K562 (cell line): ENCODE measurements at regions not wholly inside any gene's neighbourhood (a gene's known extent, or its start where the extent isn't known, plus 50 kb on each side); places are given as distances from the start of the nearest gene placed in this dataset.

Experiments used
- ATAC-seq: fragments of 200-7000 bp; cut with Tn5 transposase; 3 replicates; pipeline ENCODE4 v1.9.1; 2020; ENCODE audit warnings: moderate library complexity
- BruUV-seq: library from RNA; stranded (reverse); fragments of 400-500 nt; replicated peaks from 2 replicates; lab custom pipeline; 2021; lab: Mats Ljungman, UMichigan
- CTCF ChIA-PET: fragments of 300-600 bp; formaldehyde crosslinking; extraction: SDS; loops from one replicate; lab custom pipeline; 2021; ENCODE audit warnings: low intra/inter-chr PET ratio; lab: Yijun Ruan, JAX
- POLR2A ChIA-PET: fragments of 300-600, 350-650 bp; sonication (Branson Sonifier 250); formaldehyde crosslinking; extraction: SDS; loops from one replicate; lab custom pipeline; 2021; ENCODE audit warnings: antibody characterized with exemption, inconsistent platforms; lab: Yijun Ruan, JAX
- DNase-seq, 4 experiments: peaks; one replicate each; pipeline versions ENCODE4 v3.0.0 to v3.0.0-alpha.2; 2011 to 2018; ENCODE audit warnings: low spot score in 3 of 4, mixed read lengths in 3 of 4; ENCODE audit errors: extremely low read depth in 1 of 4
- FAIRE-seq: peaks from 2 replicates; lab custom pipeline; 2011; peaks lifted over from hg19 to GRCh38; lab: Jason Lieb, UNC
- H2AFZ ChIP-seq: 2 replicates; pipeline ENCODE4 v1.6.0; 2011; ENCODE audit warnings: low read depth, low read length, control low read depth, inconsistent platforms
- H3K27ac ChIP-seq: fragments of 200-600 bp; 3 replicates; pipeline ENCODE4 v1.8.0; 2011; ENCODE audit warnings: low read depth, mild to moderate bottlenecking, control low read depth, inconsistent platforms, low read length, moderate library complexity, mixed read lengths; ENCODE audit errors: extremely low read depth
- H3K27me3 ChIP-seq, 2 experiments: fragments of 300-600 bp in 1 of 2; 2 replicates in 1 of 2; 3 replicates in 1 of 2; pipeline versions ENCODE4 v1.6.0 to v1.8.0; 2011; ENCODE audit warnings: inconsistent platforms in 2 of 2, low read length in 2 of 2, mild to moderate bottlenecking in 1 of 2, mixed read lengths in 1 of 2, moderate library complexity in 1 of 2; ENCODE audit not compliant: control insufficient read depth in 2 of 2, insufficient read depth in 2 of 2
- H3K36me3 ChIP-seq: fragments of 300-600 bp; 3 replicates; pipeline ENCODE4 v1.8.0; 2011; ENCODE audit warnings: mild to moderate bottlenecking, low read length, inconsistent platforms; ENCODE audit not compliant: control insufficient read depth, insufficient read depth
- H3K4me1 ChIP-seq, 2 experiments: fragments of 200-600 bp in 1 of 2; replicated peaks in 1 of 2; 2 replicates in 1 of 2; 3 replicates in 1 of 2; pipeline versions ENCODE4 v1.5.1 to v1.8.0; 2011; ENCODE audit warnings: inconsistent platforms in 2 of 2, low read length in 2 of 2, mild to moderate bottlenecking in 1 of 2, mixed read lengths in 1 of 2, moderate library complexity in 1 of 2; ENCODE audit not compliant: control insufficient read depth in 2 of 2, insufficient read depth in 2 of 2
- H3K4me2 ChIP-seq: 2 replicates; pipeline ENCODE4 v1.6.1; 2011; ENCODE audit warnings: low read length, control low read depth, inconsistent platforms, mixed read lengths; ENCODE audit not compliant: insufficient read depth
- H3K4me3 ChIP-seq: fragments of 200-600 bp; sonication (generic), shearing (Covaris generic); 2 replicates; pipeline ENCODE4 v1.5.1; 2016; ENCODE audit warnings: control low read depth, inconsistent platforms
- H3K79me2 ChIP-seq: fragments of 200-600 bp; 3 replicates; pipeline ENCODE4 v1.8.0; 2011; ENCODE audit warnings: low read length, inconsistent platforms; ENCODE audit not compliant: control insufficient read depth, insufficient read depth
- H3K9ac ChIP-seq, 2 experiments: 2 replicates each; pipeline versions ENCODE4 v1.6.0 to v1.6.1; 2011; ENCODE audit warnings: low read depth in 2 of 2, low read length in 2 of 2, control low read depth in 1 of 2, inconsistent platforms in 1 of 2, mild to moderate bottlenecking in 1 of 2, mixed read lengths in 1 of 2; ENCODE audit not compliant: insufficient read depth in 1 of 2
- H3K9me1 ChIP-seq: one replicate; pipeline ENCODE4 v1.6.0; 2011; ENCODE audit warnings: inconsistent platforms, mild to moderate bottlenecking, low read length, moderate library complexity; ENCODE audit not compliant: control insufficient read depth, insufficient read depth
- H3K9me3 ChIP-seq: replicated peaks from 2 replicates; pipeline ENCODE4 v1.5.1; 2011; ENCODE audit warnings: low read depth, low read length, inconsistent platforms; ENCODE audit not compliant: control insufficient read depth, insufficient read depth
- H4K20me1 ChIP-seq: replicated peaks from 2 replicates; pipeline ENCODE4 v1.6.1; 2011; ENCODE audit warnings: low read length, inconsistent platforms, mixed read lengths; ENCODE audit not compliant: control insufficient read depth, insufficient read depth
- BCOR ChIP-seq: fragments of 450-650 bp; IDR thresholded peaks from 2 replicates; pipeline ENCODE4 v1.6.1; 2016
- CHCHD3 ChIP-seq: fragments of 250-450 bp; sonication (Bioruptor Pico); IDR thresholded peaks from 2 replicates; pipeline ENCODE4 v2.1.2; 2022; ENCODE audit warnings: mild to moderate bottlenecking
- ILK ChIP-seq: fragments of 450-650 bp; IDR thresholded peaks from 2 replicates; pipeline ENCODE4 v1.6.1; 2016; ENCODE audit warnings: missing genetic modification characterization, low read depth, mild to moderate bottlenecking, missing compliant biosample characterization, moderate library complexity, borderline replicate concordance
- KAT2B ChIP-seq: IDR thresholded peaks from one replicate; pipeline ENCODE4 v1.6.1; 2012; ENCODE audit warnings: low read depth, mild to moderate bottlenecking, control low read depth, inconsistent platforms, low read length, moderate library complexity
- KHSRP ChIP-seq: fragments of 450-650 bp; IDR thresholded peaks from 2 replicates; pipeline ENCODE4 v1.6.1; 2017
- PHB ChIP-seq: fragments of 250-450 bp; sonication (Bioruptor Pico); IDR thresholded peaks from 2 replicates; pipeline ENCODE4 v1.5.0; 2021
- POLR2H ChIP-seq: IDR thresholded peaks from 2 replicates; pipeline ENCODE4 v1.6.1; 2016; ENCODE audit warnings: missing genetic modification characterization, low read depth, mild to moderate bottlenecking, control low read depth, missing compliant biosample characterization, moderate library complexity
- SIX5 ChIP-seq, 2 experiments: IDR thresholded peaks; 2 replicates each; pipeline ENCODE4 v1.6.1; 2011; ENCODE audit warnings: low read length in 2 of 2, borderline replicate concordance in 1 of 2, low read depth in 1 of 2, mild to moderate bottlenecking in 1 of 2, moderate library complexity in 1 of 2; ENCODE audit not compliant: insufficient read depth in 1 of 2
- ZEB2 ChIP-seq: fragments of 450-650 bp; IDR thresholded peaks from 2 replicates; pipeline ENCODE4 v1.6.1; 2016
- ZFPM2 ChIP-seq: fragments of 250-450 bp; sonication (Bioruptor Pico); IDR thresholded peaks from 2 replicates; pipeline ENCODE4 v1.5.1; 2022; ENCODE audit warnings: mild to moderate bottlenecking
- ZNF232 ChIP-seq: sonication (generic); formaldehyde crosslinking; IDR thresholded peaks from 2 replicates; pipeline ENCODE4 v1.8.0; 2022; ENCODE audit warnings: mild to moderate bottlenecking, missing genetic modification reagents
- ZNF584 ChIP-seq: fragments of 200-800 bp; sonication (Bioruptor generic); IDR thresholded peaks from 2 replicates; pipeline ENCODE4 v1.6.1; 2016; ENCODE audit warnings: low read depth, mild to moderate bottlenecking, missing genetic modification characterization, missing compliant biosample characterization
- WGBS: fragments of 100-300 bp; shearing (Covaris generic); methylation state at CpG from one replicate; pipeline ENCODE4 v1.1.6; 2016; ENCODE audit warnings: low coverage, mixed read lengths; ENCODE audit not compliant: insufficient coverage; ENCODE audit errors: missing lambda C conversion rate; 5-methylcytosine and 5-hydroxymethylcytosine counted together
- in situ Hi-C: fragments of 300-500 bp; cut with MboI; formaldehyde crosslinking; loops from 4 replicates; pipeline ENCODE4 v1.15.0; 2018; ENCODE audit warnings: inconsistent platforms, mixed read lengths
- intact Hi-C: fragments of 100-400 bp; cut with micrococcal nuclease; formaldehyde crosslinking; loops from 2 replicates; pipeline ENCODE4 v1.14.2; 2022
- TF ChIP-seq, protein P1 (sequence below): fragments of 250-450 bp; sonication (Bioruptor Pico); IDR thresholded peaks from 2 replicates; pipeline ENCODE4 v1.8.0; 2022; ENCODE audit warnings: moderate library complexity, mild to moderate bottlenecking, inconsistent platforms
- TF ChIP-seq, protein P2 (sequence below): sonication (generic); formaldehyde crosslinking; IDR thresholded peaks from 2 replicates; pipeline ENCODE4 v1.8.0; 2022; ENCODE audit warnings: mild to moderate bottlenecking, missing genetic modification reagents

DNA sequence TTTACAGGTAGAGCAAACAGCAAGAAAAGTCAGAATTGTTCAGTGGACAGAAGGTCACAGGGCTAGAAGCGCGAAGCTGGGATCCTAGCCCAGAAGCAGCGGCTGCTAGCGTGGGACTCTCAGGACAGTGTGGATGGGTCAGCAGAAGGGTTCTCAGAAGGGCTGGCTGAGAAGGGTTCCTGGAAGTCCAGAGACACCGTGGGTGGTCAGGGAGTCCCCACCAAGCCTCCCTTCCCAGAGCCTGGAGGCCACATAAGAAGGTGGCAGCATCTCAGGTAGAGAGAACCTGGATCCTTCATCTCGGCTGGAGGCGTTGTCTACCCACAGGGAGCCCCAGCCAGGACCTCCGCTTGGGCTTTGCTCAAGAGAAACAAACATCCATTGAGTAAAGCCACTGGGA lies 696.3 kb downstream of the PTPRU start:
- Histone ChIP-seq H3K9ac (no peak overlapping the region), H3K27ac (no peak overlapping the region), H3K27me3 (peaks cover 2 to 13% of the 10 kb centered on the region in 2 experiments; a peak in 2 of 5 replicates), H3K4me2 (no peak overlapping the region), H3K79me2 (no peaks in the 10 kb centered on the region), H2AFZ (no peak overlapping the region), H3K36me3 (no peaks in the 10 kb centered on the region), H3K9me1 (no peaks in the 10 kb centered on the region), H3K4me1 (no peaks in the 10 kb centered on the region), H3K9me3 (no peaks in the 10 kb centered on the region), H3K4me3 (no peak overlapping the region), H4K20me1 (no peaks in the 10 kb centered on the region; the same call in 1 of the 2 replicates)
- WGBS, result 0% methylated on average over 8 of the region's 8 CpGs
- intact Hi-C loops, result no loop called here
- ATAC-seq (no peak), DNase-seq (no peak), FAIRE-seq (no peak)
- CTCF ChIA-PET, result no interaction called here
- no peak for TF ChIP-seq ILK (tag)
- no peak for TF ChIP-seq ZNF584
- in situ Hi-C loops, result no loop called here
- no TSS peak for BruUV-seq
- POLR2A ChIA-PET, result interaction anchor here (0.6 to 2.2 kb wide), 2 partner anchors 12 to 726 kb away, joined by 3 to 9 read pairs; no protein-coding TSS in a partner anchor

DNA sequence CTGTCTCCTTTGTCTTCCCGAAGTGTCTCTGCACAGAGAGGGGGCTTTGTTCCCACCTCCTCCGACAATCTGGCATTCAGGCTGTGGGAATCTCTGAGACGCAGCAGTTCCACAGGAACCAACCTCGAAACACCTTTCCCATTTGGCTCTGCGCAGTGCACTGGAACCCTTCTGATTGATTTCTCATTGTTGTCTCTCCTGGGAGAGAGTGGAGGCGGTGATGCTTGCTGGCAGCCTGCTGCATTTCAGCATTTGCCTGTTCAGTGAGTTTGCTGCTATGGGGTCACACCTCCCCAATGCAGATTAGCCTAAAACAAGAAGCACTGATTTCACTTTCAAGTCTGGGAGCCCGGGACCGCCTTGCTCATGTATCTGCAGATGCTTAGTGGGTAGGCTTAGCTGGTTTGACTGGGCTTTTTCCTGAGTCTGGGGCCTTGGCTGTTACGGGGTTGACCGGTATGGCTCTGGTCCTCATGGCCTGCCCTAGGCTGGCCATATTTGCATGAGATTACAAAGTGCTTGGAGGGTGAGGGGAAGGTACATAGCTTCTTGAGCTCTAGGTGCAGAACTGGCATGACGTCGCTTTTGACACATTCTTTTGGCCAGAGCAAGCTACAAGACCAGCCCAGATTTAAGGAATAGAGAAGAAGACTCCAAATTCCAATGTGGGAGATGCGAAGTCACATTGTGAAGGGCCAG lies 695.3 kb downstream of the PTPRU start:
- no peak overlapping the region for H3K9ac ChIP-seq
- no peaks in the 10 kb centered on the region for H3K9me1 ChIP-seq
- no peaks in the 10 kb centered on the region; the same call in 1 of the 2 replicates for H4K20me1 ChIP-seq
- H3K36me3 ChIP-seq, result no peaks in the 10 kb centered on the region
- under 1% methylated on average over 13 of the region's 13 CpGs for WGBS
- in situ Hi-C loops, result no loop called here
- DNase-seq (no peak), ATAC-seq (no peak), FAIRE-seq (no peak)
- BruUV-seq, result no TSS peak
- H3K79me2 ChIP-seq, result no peaks in the 10 kb centered on the region
- ChIA-PET POLR2A (interaction anchor here (2.2 kb wide), 1 partner anchor 13 kb away, joined by 9 read pairs; no protein-coding TSS in a partner anchor), CTCF (no interaction called here)
- no peak overlapping the region for H2AFZ ChIP-seq
- H3K4me3 ChIP-seq, result no peak overlapping the region
- no peaks in the 10 kb centered on the region for H3K4me1 ChIP-seq
- peaks cover 2 to 13% of the 10 kb centered on the region in 2 experiments; a peak in 2 of 5 replicates for H3K27me3 ChIP-seq
- no peak overlapping the region for H3K4me2 ChIP-seq
- intact Hi-C loops, result no loop called here
- no peak overlapping the region for H3K27ac ChIP-seq
- H3K9me3 ChIP-seq, result no peaks in the 10 kb centered on the region
- TF ChIP-seq ZFPM2 (no peak), KAT2B (no peak), KHSRP (no peak), PHB (CRISPR knock-in tag) (no peak), POLR2H (no peak), ZEB2 (no peak), CHCHD3 (CRISPR knock-in tag) (no peak), BCOR (no peak), ZNF232 (no peak), SIX5 (IDR thresholded peaks at IDR 0.05; ENCODE audit: borderline replicate concordance in 1 of 2, insufficient read depth in 1 of 2, low read depth in 1 of 2, low read length in 2 of 2) (no peak)
- TF ChIP-seq, protein P1, sequence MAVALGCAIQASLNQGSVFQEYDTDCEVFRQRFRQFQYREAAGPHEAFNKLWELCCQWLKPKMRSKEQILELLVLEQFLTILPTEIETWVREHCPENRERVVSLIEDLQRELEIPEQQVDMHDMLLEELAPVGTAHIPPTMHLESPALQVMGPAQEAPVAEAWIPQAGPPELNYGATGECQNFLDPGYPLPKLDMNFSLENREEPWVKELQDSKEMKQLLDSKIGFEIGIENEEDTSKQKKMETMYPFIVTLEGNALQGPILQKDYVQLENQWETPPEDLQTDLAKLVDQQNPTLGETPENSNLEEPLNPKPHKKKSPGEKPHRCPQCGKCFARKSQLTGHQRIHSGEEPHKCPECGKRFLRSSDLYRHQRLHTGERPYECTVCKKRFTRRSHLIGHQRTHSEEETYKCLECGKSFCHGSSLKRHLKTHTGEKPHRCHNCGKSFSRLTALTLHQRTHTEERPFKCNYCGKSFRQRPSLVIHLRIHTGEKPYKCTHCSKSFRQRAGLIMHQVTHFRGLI, result no peak
- TF ChIP-seq, protein P2, sequence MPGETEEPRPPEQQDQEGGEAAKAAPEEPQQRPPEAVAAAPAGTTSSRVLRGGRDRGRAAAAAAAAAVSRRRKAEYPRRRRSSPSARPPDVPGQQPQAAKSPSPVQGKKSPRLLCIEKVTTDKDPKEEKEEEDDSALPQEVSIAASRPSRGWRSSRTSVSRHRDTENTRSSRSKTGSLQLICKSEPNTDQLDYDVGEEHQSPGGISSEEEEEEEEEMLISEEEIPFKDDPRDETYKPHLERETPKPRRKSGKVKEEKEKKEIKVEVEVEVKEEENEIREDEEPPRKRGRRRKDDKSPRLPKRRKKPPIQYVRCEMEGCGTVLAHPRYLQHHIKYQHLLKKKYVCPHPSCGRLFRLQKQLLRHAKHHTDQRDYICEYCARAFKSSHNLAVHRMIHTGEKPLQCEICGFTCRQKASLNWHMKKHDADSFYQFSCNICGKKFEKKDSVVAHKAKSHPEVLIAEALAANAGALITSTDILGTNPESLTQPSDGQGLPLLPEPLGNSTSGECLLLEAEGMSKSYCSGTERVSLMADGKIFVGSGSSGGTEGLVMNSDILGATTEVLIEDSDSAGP (CRISPR knock-in tag), result no peak
